Natural killer cell (primary cell): ENCODE measurements at regions not wholly inside any gene's neighbourhood (a gene's known extent, or its start where the extent isn't known, plus 50 kb on each side); places are given as distances from the start of the nearest gene placed in this dataset.

Experiments used
- ATAC-seq, 3 donors: fragments of 150-1000 bp in 2 of 3; fragments of 200-7000 bp in 1 of 3; cut with Tn5 transposase; 1 replicate in 1 of 3; 2 replicates in 2 of 3; pipeline ENCODE4 v1.10.0; 2021; ENCODE audit warnings: mild to moderate bottlenecking in 2 of 3, moderate library complexity in 2 of 3
- DNase-seq, 2 donors: peaks; one replicate each; pipeline versions ENCODE4 v3.0.0 to v3.0.0-alpha.2; 2013 to 2021; ENCODE audit warnings: mixed read lengths in 1 of 2
- H3K27ac ChIP-seq: one replicate; pipeline ENCODE4 v1.5.1; 2013; ENCODE audit warnings: mild to moderate bottlenecking, low read length
- H3K27me3 ChIP-seq: one replicate; pipeline ENCODE4 v1.6.1; 2013; ENCODE audit warnings: low read length; ENCODE audit not compliant: control insufficient read depth, insufficient read depth
- H3K36me3 ChIP-seq: one replicate; pipeline ENCODE4 v1.6.1; 2013; ENCODE audit warnings: low read length; ENCODE audit not compliant: control insufficient read depth, insufficient read depth
- H3K4me1 ChIP-seq: one replicate; pipeline ENCODE4 v1.6.1; 2013; ENCODE audit warnings: low read length; ENCODE audit not compliant: control insufficient read depth, insufficient read depth
- H3K4me3 ChIP-seq: one replicate; pipeline ENCODE4 v1.5.1; 2013; ENCODE audit warnings: low read length
- H3K9me3 ChIP-seq: one replicate; pipeline ENCODE4 v1.6.1; 2013; ENCODE audit warnings: low read length; ENCODE audit not compliant: control insufficient read depth, insufficient read depth
- H3K27ac Mint-ChIP-seq, 2 donors: one replicate each; pipeline ENCODE4 v1.8.0; 2022; ENCODE audit warnings: mild to moderate bottlenecking in 2 of 2, mixed read lengths in 2 of 2, moderate library complexity in 1 of 2
- H3K27me3 Mint-ChIP-seq, 2 donors: one replicate each; pipeline ENCODE4 v1.8.0; 2022; ENCODE audit warnings: low read depth in 2 of 2, mixed read lengths in 2 of 2
- H3K36me3 Mint-ChIP-seq: one replicate; pipeline ENCODE4 v1.8.0; 2022; ENCODE audit warnings: mixed read lengths
- H3K4me1 Mint-ChIP-seq, 2 donors: one replicate each; pipeline ENCODE4 v1.8.0; 2022; ENCODE audit warnings: mixed read lengths in 2 of 2
- H3K4me3 Mint-ChIP-seq: one replicate; pipeline ENCODE4 v1.8.0; 2022; ENCODE audit warnings: mild to moderate bottlenecking, moderate library complexity, mixed read lengths
- H3K9me3 Mint-ChIP-seq, 2 donors: one replicate each; pipeline ENCODE4 v1.8.0; 2022; ENCODE audit warnings: mixed read lengths in 2 of 2
- CTCF ChIP-seq: fragments of 200-600 bp; IDR thresholded peaks from one replicate; pipeline ENCODE4 v1.8.0; 2022; ENCODE audit warnings: antibody characterized with exemption
- WGBS: methylation state at CpG from one replicate; pipeline ENCODE4 v1.1.7; 2013; ENCODE audit warnings: missing lambda C conversion rate; ENCODE audit not compliant: insufficient coverage; 5-methylcytosine and 5-hydroxymethylcytosine counted together
- intact Hi-C: fragments of 100-400 bp; cut with micrococcal nuclease; formaldehyde crosslinking; loops from one replicate; pipeline ENCODE4 v1.14.2; 2022

- Histone ChIP-seq H3K36me3 (no peaks in the 10 kb centered on the region), H3K4me3 (no peak overlapping the region)
- ATAC-seq, result no peak
These were observed 798.3 kb upstream of the TMEFF2 start for GRCh38 chr2:192993059-192993458.

GRCh38 chr2:192983173-192983572 lies 788.4 kb upstream of the TMEFF2 start:
- DNase-seq, result no peak
- no peak for TF ChIP-seq CTCF
- no peaks in the 10 kb centered on the region for H3K27me3 ChIP-seq
- no peaks in the 10 kb centered on the region for H3K27me3 Mint-ChIP-seq
- peaks cover 2 to 5% of the 10 kb centered on the region in 2 donors for H3K9me3 Mint-ChIP-seq
- H3K27ac ChIP-seq, result no peak overlapping the region
- no peak overlapping the region for H3K27ac Mint-ChIP-seq
- H3K36me3 Mint-ChIP-seq, result no peaks in the 10 kb centered on the region
- ATAC-seq, result no peak
- no peak overlapping the region for H3K4me3 Mint-ChIP-seq
- H3K4me3 ChIP-seq, result no peak overlapping the region
- H3K36me3 ChIP-seq, result no peaks in the 10 kb centered on the region
- H3K9me3 ChIP-seq, result no peaks in the 10 kb centered on the region
- no peaks in the 10 kb centered on the region for H3K4me1 Mint-ChIP-seq
- intact Hi-C loops, result no loop called here
- no peaks in the 10 kb centered on the region for H3K4me1 ChIP-seq

More at GRCh38 chr2:192993059-192993458, 798.3 kb upstream of the TMEFF2 start:
- Mint-ChIP-seq H3K36me3 (no peaks in the 10 kb centered on the region), H3K4me3 (no peak overlapping the region), H3K9me3 (peaks cover 6 to 16% of the 10 kb centered on the region in 2 donors), H3K27ac (no peak overlapping the region), H3K4me1 (no peaks in the 10 kb centered on the region), H3K27me3 (no peaks in the 10 kb centered on the region)
- H3K27me3 ChIP-seq, result no peaks in the 10 kb centered on the region
- TF ChIP-seq CTCF, result no peak
- no peaks in the 10 kb centered on the region for H3K4me1 ChIP-seq
- H3K9me3 ChIP-seq, result no peaks in the 10 kb centered on the region
- WGBS, result no CpG with 5 or more reads among the region's 4 CpGs
- no peak for DNase-seq
- intact Hi-C loops, result no loop called here
- no peak overlapping the region for H3K27ac ChIP-seq

- no peaks in the 10 kb centered on the region for H3K4me1 ChIP-seq
- TF ChIP-seq CTCF, result no peak
- H3K27me3 ChIP-seq, result no peaks in the 10 kb centered on the region
- H3K4me3 Mint-ChIP-seq, result no peak overlapping the region
- no peak overlapping the region for H3K4me3 ChIP-seq
- ATAC-seq (no peak), DNase-seq (no peak)
- H3K9me3 ChIP-seq, result no peaks in the 10 kb centered on the region
- no peaks in the 10 kb centered on the region for H3K4me1 Mint-ChIP-seq
- no peak overlapping the region for H3K27ac Mint-ChIP-seq
- intact Hi-C loops, result no loop called here
- H3K9me3 Mint-ChIP-seq, result peaks cover 0 to 10% of the 10 kb centered on the region in 2 donors
- no peak overlapping the region for H3K27ac ChIP-seq
- WGBS, result 95% methylated on average over 2 of the region's 3 CpGs
- H3K36me3 Mint-ChIP-seq, result no peaks in the 10 kb centered on the region
- no peaks in the 10 kb centered on the region for H3K27me3 Mint-ChIP-seq
- H3K36me3 ChIP-seq, result no peaks in the 10 kb centered on the region
These were observed 783.7 kb upstream of the TMEFF2 start for GRCh38 chr2:192978395-192978794.

GRCh38 chr2:192971981-192972380 lies 777.2 kb upstream of the TMEFF2 start:
- Histone ChIP-seq H3K27me3 (no peaks in the 10 kb centered on the region), H3K4me1 (no peaks in the 10 kb centered on the region), H3K9me3 (no peaks in the 10 kb centered on the region), H3K27ac (no peak overlapping the region), H3K4me3 (no peak overlapping the region), H3K36me3 (no peaks in the 10 kb centered on the region)
- intact Hi-C loops, result no loop called here
- Mint-ChIP-seq H3K27me3 (no peaks in the 10 kb centered on the region), H3K9me3 (peaks cover 10 to 11% of the 10 kb centered on the region in 2 donors), H3K36me3 (no peaks in the 10 kb centered on the region), H3K4me3 (no peak overlapping the region), H3K27ac (no peak overlapping the region), H3K4me1 (no peaks in the 10 kb centered on the region)
- WGBS, result 63% methylated on average over 1 of the region's 3 CpGs
- ATAC-seq (no peak), DNase-seq (no peak)
- no peak for TF ChIP-seq CTCF
